Stimulated activated CD8-positive, alpha-beta memory T cell treated with anti-CD3 and anti-CD28 coated beads, Interleukin-7, amount 100 ng/mL, for 24 hours (primary cell): ENCODE measurements at regions not wholly inside any gene's neighbourhood (a gene's known extent, or its start where the extent isn't known, plus 50 kb on each side); places are given as distances from the start of the nearest gene placed in this dataset.

ENCODE experiments used
- DNase-seq: peaks from one replicate; pipeline ENCODE4 v3.0.0-alpha.2; 2020; ENCODE audit warnings: low read depth

GRCh38 chr9:81116340-81117137 is 572.8 kb downstream of the TLE1 start:
- DNase-seq: no peak

GRCh38 chr9:81113453-81114124 is 575.8 kb downstream of the TLE1 start:
- DNase-seq: no peak

GRCh38 chr9:81112627-81113452 is 576.5 kb downstream of the TLE1 start:
- no peak for DNase-seq

GRCh38 chr9:81108821-81109220 is 580.5 kb downstream of the TLE1 start:
- no peak for DNase-seq

GRCh38 chr9:81108391-81108790 is 581.0 kb downstream of the TLE1 start:
- no peak for DNase-seq

- DNase-seq: no peak
These were observed 585.5 kb downstream of the TLE1 start for GRCh38 chr9:81103597-81104471.

- no peak for DNase-seq
These were observed 592.1 kb downstream of the TLE1 start for GRCh38 chr9:81097131-81097847.

- no peak for DNase-seq
These were observed 592.7 kb downstream of the TLE1 start for GRCh38 chr9:81096625-81097024.

- DNase-seq: no peak
These were observed 597.3 kb downstream of the TLE1 start for GRCh38 chr9:81092057-81092456.

GRCh38 chr9:81088341-81088740 is 601.0 kb downstream of the TLE1 start:
- DNase-seq: no peak

- DNase-seq: no peak
These were observed 602.9 kb downstream of the TLE1 start for GRCh38 chr9:81086416-81086815.

- DNase-seq: no peak
These were observed 605.4 kb downstream of the TLE1 start for GRCh38 chr9:81083854-81084512.

GRCh38 chr9:81083067-81083466 is 606.3 kb downstream of the TLE1 start:
- no peak for DNase-seq

GRCh38 chr9:81082221-81082620 is 607.1 kb downstream of the TLE1 start:
- DNase-seq: no peak

GRCh38 chr9:81080900-81081299 is 608.4 kb downstream of the TLE1 start:
- DNase-seq: no peak

- DNase-seq: no peak
These were observed 609.2 kb downstream of the TLE1 start for GRCh38 chr9:81080185-81080584.

GRCh38 chr9:81079055-81079454 is 610.3 kb downstream of the TLE1 start:
- no peak for DNase-seq

GRCh38 chr9:81078555-81078954 is 610.8 kb downstream of the TLE1 start:
- no peak for DNase-seq

GRCh38 chr9:81077572-81077971 is 611.8 kb downstream of the TLE1 start:
- no peak for DNase-seq

- DNase-seq: no peak
These were observed 613.2 kb downstream of the TLE1 start for GRCh38 chr9:81076131-81076530.

GRCh38 chr9:81074221-81074620 is 615.1 kb downstream of the TLE1 start:
- no peak for DNase-seq
